Astrocyte of the spinal cord (primary cell): ENCODE measurements at regions not wholly inside any gene's neighbourhood (a gene's known extent, or its start where the extent isn't known, plus 50 kb on each side); places are given as distances from the start of the nearest gene placed in this dataset.
A peak's percentile ranks its signal among the peaks of the same experiment; 100 is the strongest.

Source experiments
- DNase-seq: peaks from one replicate; pipeline ENCODE4 v3.0.0; 2011; ENCODE audit warnings: low read depth, low spot score
- H3K4me3 ChIP-seq: 2 replicates; pipeline ENCODE4 v1.5.1; 2011; ENCODE audit warnings: low read depth, mild to moderate bottlenecking, low read length, moderate library complexity
- CTCF ChIP-seq: IDR thresholded peaks from 2 replicates; pipeline ENCODE4 v1.5.1; 2012; ENCODE audit warnings: low read depth, mild to moderate bottlenecking, low read length, inconsistent platforms
- in situ Hi-C: cut with HindIII; loops from 2 replicates; pipeline ENCODE4 v1.10.0; 2017; ENCODE audit warnings: low sequenced_read_pairs

- TF ChIP-seq CTCF, result no peak
- H3K4me3 ChIP-seq, result no peak overlapping the region
- DNase-seq, result no peak
- in situ Hi-C loops, result no loop called here
Observed at GRCh38 chr22:27614006-27614649, 187.4 kb downstream of the MN1 start.

- in situ Hi-C loops, result no loop called here
- TF ChIP-seq CTCF, result no peak
- DNase-seq, result no peak
- no peak overlapping the region for H3K4me3 ChIP-seq
Observed at GRCh38 chr22:27614650-27615007, 186.9 kb downstream of the MN1 start.

GRCh38 chr22:27615408-27615807 lies 186.1 kb downstream of the MN1 start:
- DNase-seq, result no peak
- TF ChIP-seq CTCF, result no peak
- in situ Hi-C loops, result no loop called here
- no peak overlapping the region for H3K4me3 ChIP-seq

- no peak for TF ChIP-seq CTCF
- no peak overlapping the region for H3K4me3 ChIP-seq
- in situ Hi-C loops, result no loop called here
- DNase-seq, result no peak
Observed at GRCh38 chr22:27616033-27616432, 185.5 kb downstream of the MN1 start.

- H3K4me3 ChIP-seq, result no peak overlapping the region
- DNase-seq, result no peak
- in situ Hi-C loops, result no loop called here
- peak; percentile 12 for TF ChIP-seq CTCF
Observed at GRCh38 chr22:27617214-27617881, 184.2 kb downstream of the MN1 start.

GRCh38 chr22:27620367-27621154 lies 181.0 kb downstream of the MN1 start:
- in situ Hi-C loops, result no loop called here
- H3K4me3 ChIP-seq, result no peak overlapping the region
- DNase-seq, result no peak
- no peak for TF ChIP-seq CTCF
